K562 (cell line): ENCODE measurements at regions not wholly inside any gene's neighbourhood (a gene's known extent, or its start where the extent isn't known, plus 50 kb on each side); places are given as distances from the start of the nearest gene placed in this dataset.

Experiments
- ATAC-seq: fragments of 200-7000 bp; cut with Tn5 transposase; 3 replicates; pipeline ENCODE4 v1.9.1; 2020; ENCODE audit warnings: moderate library complexity
- BruUV-seq: library from RNA; stranded (reverse); fragments of 400-500 nt; replicated peaks from 2 replicates; lab custom pipeline; 2021; lab: Mats Ljungman, UMichigan
- CTCF ChIA-PET: fragments of 300-600 bp; formaldehyde crosslinking; extraction: SDS; loops from one replicate; lab custom pipeline; 2021; ENCODE audit warnings: low intra/inter-chr PET ratio; lab: Yijun Ruan, JAX
- POLR2A ChIA-PET: fragments of 300-600, 350-650 bp; sonication (Branson Sonifier 250); formaldehyde crosslinking; extraction: SDS; loops from one replicate; lab custom pipeline; 2021; ENCODE audit warnings: antibody characterized with exemption, inconsistent platforms; lab: Yijun Ruan, JAX
- DNase-seq, 4 experiments: peaks; one replicate each; pipeline versions ENCODE4 v3.0.0 to v3.0.0-alpha.2; 2011 to 2018; ENCODE audit warnings: low spot score in 3 of 4, mixed read lengths in 3 of 4; ENCODE audit errors: extremely low read depth in 1 of 4
- FAIRE-seq: peaks from 2 replicates; lab custom pipeline; 2011; peaks lifted over from hg19 to GRCh38; lab: Jason Lieb, UNC
- H2AFZ ChIP-seq: 2 replicates; pipeline ENCODE4 v1.6.0; 2011; ENCODE audit warnings: low read depth, low read length, control low read depth, inconsistent platforms
- H3K27ac ChIP-seq: fragments of 200-600 bp; 3 replicates; pipeline ENCODE4 v1.8.0; 2011; ENCODE audit warnings: low read depth, mild to moderate bottlenecking, control low read depth, inconsistent platforms, low read length, moderate library complexity, mixed read lengths; ENCODE audit errors: extremely low read depth
- H3K27me3 ChIP-seq, 2 experiments: fragments of 300-600 bp in 1 of 2; 2 replicates in 1 of 2; 3 replicates in 1 of 2; pipeline versions ENCODE4 v1.6.0 to v1.8.0; 2011; ENCODE audit warnings: inconsistent platforms in 2 of 2, low read length in 2 of 2, mild to moderate bottlenecking in 1 of 2, mixed read lengths in 1 of 2, moderate library complexity in 1 of 2; ENCODE audit not compliant: control insufficient read depth in 2 of 2, insufficient read depth in 2 of 2
- H3K36me3 ChIP-seq: fragments of 300-600 bp; 3 replicates; pipeline ENCODE4 v1.8.0; 2011; ENCODE audit warnings: mild to moderate bottlenecking, low read length, inconsistent platforms; ENCODE audit not compliant: control insufficient read depth, insufficient read depth
- H3K4me1 ChIP-seq, 2 experiments: fragments of 200-600 bp in 1 of 2; replicated peaks in 1 of 2; 2 replicates in 1 of 2; 3 replicates in 1 of 2; pipeline versions ENCODE4 v1.5.1 to v1.8.0; 2011; ENCODE audit warnings: inconsistent platforms in 2 of 2, low read length in 2 of 2, mild to moderate bottlenecking in 1 of 2, mixed read lengths in 1 of 2, moderate library complexity in 1 of 2; ENCODE audit not compliant: control insufficient read depth in 2 of 2, insufficient read depth in 2 of 2
- H3K4me2 ChIP-seq: 2 replicates; pipeline ENCODE4 v1.6.1; 2011; ENCODE audit warnings: low read length, control low read depth, inconsistent platforms, mixed read lengths; ENCODE audit not compliant: insufficient read depth
- H3K4me3 ChIP-seq: fragments of 200-600 bp; sonication (generic), shearing (Covaris generic); 2 replicates; pipeline ENCODE4 v1.5.1; 2016; ENCODE audit warnings: control low read depth, inconsistent platforms
- H3K79me2 ChIP-seq: fragments of 200-600 bp; 3 replicates; pipeline ENCODE4 v1.8.0; 2011; ENCODE audit warnings: low read length, inconsistent platforms; ENCODE audit not compliant: control insufficient read depth, insufficient read depth
- H3K9ac ChIP-seq, 2 experiments: 2 replicates each; pipeline versions ENCODE4 v1.6.0 to v1.6.1; 2011; ENCODE audit warnings: low read depth in 2 of 2, low read length in 2 of 2, control low read depth in 1 of 2, inconsistent platforms in 1 of 2, mild to moderate bottlenecking in 1 of 2, mixed read lengths in 1 of 2; ENCODE audit not compliant: insufficient read depth in 1 of 2
- H3K9me1 ChIP-seq: one replicate; pipeline ENCODE4 v1.6.0; 2011; ENCODE audit warnings: inconsistent platforms, mild to moderate bottlenecking, low read length, moderate library complexity; ENCODE audit not compliant: control insufficient read depth, insufficient read depth
- H3K9me3 ChIP-seq: replicated peaks from 2 replicates; pipeline ENCODE4 v1.5.1; 2011; ENCODE audit warnings: low read depth, low read length, inconsistent platforms; ENCODE audit not compliant: control insufficient read depth, insufficient read depth
- H4K20me1 ChIP-seq: replicated peaks from 2 replicates; pipeline ENCODE4 v1.6.1; 2011; ENCODE audit warnings: low read length, inconsistent platforms, mixed read lengths; ENCODE audit not compliant: control insufficient read depth, insufficient read depth
- DMBX1 ChIP-seq: fragments of 250-450 bp; sonication (Bioruptor Pico); IDR thresholded peaks from 2 replicates; pipeline ENCODE4 v1.8.0; 2022; ENCODE audit warnings: inconsistent platforms, mild to moderate bottlenecking, moderate library complexity, borderline replicate concordance
- GATAD2A ChIP-seq: fragments of 450-650 bp; IDR thresholded peaks from 2 replicates; pipeline ENCODE4 v1.6.1; 2017
- MYBL2 ChIP-seq, 2 experiments: fragments of 450-650 bp in 1 of 2; sonication (generic) in 1 of 2; formaldehyde crosslinking in 1 of 2; IDR thresholded peaks; 2 replicates each; pipeline versions ENCODE4 v1.6.1 to v1.8.1; 2017 to 2022; ENCODE audit warnings: borderline replicate concordance in 1 of 2, inconsistent platforms in 1 of 2, low read depth in 1 of 2, mild to moderate bottlenecking in 1 of 2, missing genetic modification reagents in 1 of 2, moderate library complexity in 1 of 2
- POLR2G ChIP-seq: fragments of 200-400 bp; formaldehyde crosslinking; IDR thresholded peaks from 2 replicates; pipeline ENCODE4 v1.6.1; 2017; ENCODE audit warnings: low read depth, mild to moderate bottlenecking, antibody characterized with exemption, low read length, moderate library complexity
- RAD21 ChIP-seq, 2 experiments: fragments of 250-450 bp in 1 of 2; fragments of 450-650 bp in 1 of 2; sonication (Bioruptor Pico) in 1 of 2; formaldehyde crosslinking in 1 of 2; IDR thresholded peaks in 1 of 2; conservative IDR thresholded peaks in 1 of 2; 2 replicates each; pipeline versions ENCODE4 v1.4.0 to v1.8.0; 2020 to 2022; ENCODE audit warnings: mild to moderate bottlenecking in 2 of 2, moderate library complexity in 1 of 2
- RBM22 ChIP-seq: fragments of 200-400 bp; formaldehyde crosslinking; IDR thresholded peaks from 2 replicates; pipeline ENCODE4 v1.6.1; 2018; ENCODE audit warnings: low read length, low read depth; ENCODE audit not compliant: poor library complexity, severe bottlenecking
- RFX5 ChIP-seq: IDR thresholded peaks from 2 replicates; pipeline ENCODE4 v1.6.1; 2011; ENCODE audit warnings: low read depth, mild to moderate bottlenecking, improper control_type of control experiment, low read length
- STAG1 ChIP-seq: sonication (generic); formaldehyde crosslinking; IDR thresholded peaks from 2 replicates; pipeline ENCODE4 v1.5.0; 2020; ENCODE audit warnings: missing genetic modification reagents, borderline replicate concordance
- TRIM24 ChIP-seq, 2 experiments: fragments of 450-650 bp; IDR thresholded peaks; 2 replicates each; pipeline ENCODE4 v1.6.1; 2016
- ZBTB17 ChIP-seq: fragments of 450-650 bp; formaldehyde crosslinking; IDR thresholded peaks from 2 replicates; pipeline ENCODE4 v1.4.0; 2020; ENCODE audit warnings: mild to moderate bottlenecking
- ZKSCAN8 ChIP-seq: fragments of 200-800 bp; sonication (Bioruptor generic); IDR thresholded peaks from 2 replicates; pipeline ENCODE4 v1.6.1; 2016; ENCODE audit warnings: missing genetic modification characterization, missing compliant biosample characterization
- ZNF354B ChIP-seq: fragments of 250-450 bp; sonication (Bioruptor Pico); IDR thresholded peaks from 2 replicates; pipeline ENCODE4 v1.4.0; 2020
- ZNF408 ChIP-seq: fragments of 250-450 bp; sonication (Bioruptor Pico); IDR thresholded peaks from 2 replicates; pipeline ENCODE4 v1.4.0; 2020; ENCODE audit warnings: low read depth, mild to moderate bottlenecking, moderate library complexity
- ZNF589 ChIP-seq: fragments of 200-800 bp; sonication (Bioruptor generic); IDR thresholded peaks from 2 replicates; pipeline ENCODE4 v1.6.1; 2016; ENCODE audit warnings: low read depth, missing genetic modification characterization, missing compliant biosample characterization
- ZNF778 ChIP-seq: fragments of 450-650 bp; formaldehyde crosslinking; IDR thresholded peaks from 2 replicates; pipeline ENCODE4 v1.4.0; 2020; ENCODE audit warnings: mild to moderate bottlenecking, moderate library complexity
- WGBS: fragments of 100-300 bp; shearing (Covaris generic); methylation state at CpG from one replicate; pipeline ENCODE4 v1.1.6; 2016; ENCODE audit warnings: low coverage, mixed read lengths; ENCODE audit not compliant: insufficient coverage; ENCODE audit errors: missing lambda C conversion rate; 5-methylcytosine and 5-hydroxymethylcytosine counted together
- in situ Hi-C: fragments of 300-500 bp; cut with MboI; formaldehyde crosslinking; loops from 4 replicates; pipeline ENCODE4 v1.15.0; 2018; ENCODE audit warnings: inconsistent platforms, mixed read lengths
- intact Hi-C: fragments of 100-400 bp; cut with micrococcal nuclease; formaldehyde crosslinking; loops from 2 replicates; pipeline ENCODE4 v1.14.2; 2022
- TF ChIP-seq, protein P1 (sequence below), 2 experiments: fragments of 250-450 bp in 1 of 2; fragments of 450-650 bp in 1 of 2; sonication (Bioruptor Pico) in 1 of 2; IDR thresholded peaks; 2 replicates each; pipeline versions ENCODE4 v1.6.1 to v1.8.0; 2016 to 2021; ENCODE audit warnings: mild to moderate bottlenecking in 2 of 2, moderate library complexity in 2 of 2, missing compliant biosample characterization in 1 of 2, missing genetic modification characterization in 1 of 2
- TF ChIP-seq, protein P2 (sequence below): fragments of 250-450 bp; sonication (Bioruptor Pico); IDR thresholded peaks from 2 replicates; pipeline ENCODE4 v1.9.0; 2021; ENCODE audit warnings: mild to moderate bottlenecking, inconsistent platforms

DNA sequence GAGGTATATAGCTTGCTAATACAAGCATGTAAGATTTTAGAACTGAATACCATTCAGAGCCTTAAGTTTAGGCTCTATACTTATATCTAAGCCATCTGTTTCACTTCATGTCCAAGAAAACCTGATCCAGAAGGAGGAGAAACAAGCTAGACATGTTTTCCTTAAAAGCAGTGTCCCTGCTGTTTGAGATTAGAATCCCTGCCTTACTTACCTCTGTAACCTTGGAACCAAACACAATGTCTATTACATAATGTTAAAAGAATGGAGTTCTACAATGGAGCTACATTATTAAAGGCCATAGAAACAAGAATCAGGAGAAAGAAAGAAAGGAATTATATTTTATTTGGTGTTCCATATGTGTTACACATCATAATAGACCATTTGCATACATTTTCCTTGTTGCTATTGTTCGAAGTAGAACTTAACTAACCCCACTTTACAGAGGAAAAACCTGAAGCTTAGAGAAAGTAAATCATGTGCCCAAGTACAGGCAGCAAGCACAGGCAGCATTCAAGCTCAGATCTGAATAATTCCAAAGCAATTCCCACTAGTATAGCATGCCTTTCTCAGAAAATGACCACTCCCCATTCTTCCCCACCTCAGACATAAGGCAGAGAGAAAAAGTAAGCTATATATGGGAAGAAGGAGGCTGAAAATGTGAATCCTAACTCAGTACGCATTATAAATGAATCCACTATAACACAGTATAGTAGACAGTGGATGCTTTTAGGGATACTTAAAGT is 380.1 kb upstream of the SPAG17 start:
- Histone ChIP-seq H3K36me3 (no peaks in the 10 kb centered on the region), H3K4me1 (no peaks in the 10 kb centered on the region), H3K79me2 (no peaks in the 10 kb centered on the region), H3K9ac (no peak overlapping the region), H3K4me3 (no peak overlapping the region), H2AFZ (no peak overlapping the region), H3K9me3 (no peaks in the 10 kb centered on the region), H3K27ac (no peak overlapping the region), H4K20me1 (no peaks in the 10 kb centered on the region), H3K4me2 (no peak overlapping the region), H3K9me1 (no peaks in the 10 kb centered on the region), H3K27me3 (no peaks in the 10 kb centered on the region)
- intact Hi-C loops (no loop called here), in situ Hi-C loops (no loop called here)
- CTCF ChIA-PET: no interaction called here
- no peak for ATAC-seq
- FAIRE-seq: no peak
- POLR2A ChIA-PET: interaction anchor here (0.8 kb wide), 1 partner anchor 9 kb away, joined by 3 read pairs; no protein-coding TSS in a partner anchor
- TF ChIP-seq, protein P1, sequence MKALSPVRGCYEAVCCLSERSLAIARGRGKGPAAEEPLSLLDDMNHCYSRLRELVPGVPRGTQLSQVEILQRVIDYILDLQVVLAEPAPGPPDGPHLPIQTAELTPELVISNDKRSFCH (CRISPR knock-in tag; IDR thresholded peaks at IDR 0.05): no peak
- TF ChIP-seq, protein P1 (tag; IDR thresholded peaks at IDR 0.05): no peak
- TF ChIP-seq RBM22: no peak
- no peak for TF ChIP-seq TRIM24 (IDR thresholded peaks at IDR 0.05)
- TF ChIP-seq ZKSCAN8 (CRISPR knock-in tag): no peak
- TF ChIP-seq MYBL2 (IDR thresholded peaks at IDR 0.05; ENCODE audit: low read depth): no peak
- no peak for TF ChIP-seq MYBL2 (CRISPR knock-in tag; IDR thresholded peaks at IDR 0.05; ENCODE audit: borderline replicate concordance)
- no peak for TF ChIP-seq STAG1 (CRISPR knock-in tag)
- no peak for TF ChIP-seq ZNF354B
- no peak for TF ChIP-seq ZNF778
- no peak for TF ChIP-seq DMBX1 (CRISPR knock-in tag)
- no peak for TF ChIP-seq ZNF589 (CRISPR knock-in tag)
- no peak for TF ChIP-seq ZNF408
- TF ChIP-seq, protein P2, sequence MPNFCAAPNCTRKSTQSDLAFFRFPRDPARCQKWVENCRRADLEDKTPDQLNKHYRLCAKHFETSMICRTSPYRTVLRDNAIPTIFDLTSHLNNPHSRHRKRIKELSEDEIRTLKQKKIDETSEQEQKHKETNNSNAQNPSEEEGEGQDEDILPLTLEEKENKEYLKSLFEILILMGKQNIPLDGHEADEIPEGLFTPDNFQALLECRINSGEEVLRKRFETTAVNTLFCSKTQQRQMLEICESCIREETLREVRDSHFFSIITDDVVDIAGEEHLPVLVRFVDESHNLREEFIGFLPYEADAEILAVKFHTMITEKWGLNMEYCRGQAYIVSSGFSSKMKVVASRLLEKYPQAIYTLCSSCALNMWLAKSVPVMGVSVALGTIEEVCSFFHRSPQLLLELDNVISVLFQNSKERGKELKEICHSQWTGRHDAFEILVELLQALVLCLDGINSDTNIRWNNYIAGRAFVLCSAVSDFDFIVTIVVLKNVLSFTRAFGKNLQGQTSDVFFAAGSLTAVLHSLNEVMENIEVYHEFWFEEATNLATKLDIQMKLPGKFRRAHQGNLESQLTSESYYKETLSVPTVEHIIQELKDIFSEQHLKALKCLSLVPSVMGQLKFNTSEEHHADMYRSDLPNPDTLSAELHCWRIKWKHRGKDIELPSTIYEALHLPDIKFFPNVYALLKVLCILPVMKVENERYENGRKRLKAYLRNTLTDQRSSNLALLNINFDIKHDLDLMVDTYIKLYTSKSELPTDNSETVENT: no peak
- no peak for TF ChIP-seq ZBTB17
- no peak for TF ChIP-seq POLR2G
- no peak for TF ChIP-seq RAD21 (CRISPR knock-in tag; conservative IDR thresholded peaks at IDR 0.05 in 1 of 2, IDR thresholded peaks at IDR 0.05 in 1 of 2)
- no peak for TF ChIP-seq GATAD2A
- TF ChIP-seq RFX5: no peak
- no TSS peak for BruUV-seq
- no peak for DNase-seq
- 3% methylated on average over 2 of the region's 2 CpGs for WGBS
